ENCODE measurements at regions not wholly inside any gene's neighbourhood (a gene's known extent, or its start where the extent isn't known, plus 50 kb on each side); places are given as distances from the start of the nearest gene placed in this dataset.

- no peaks in the 10 kb centered on the region for H4K20me1 ChIP-seq (ENCODE audit: insufficient read depth, low read length)
- peaks cover 0 to 3% (median 2%) of the 10 kb centered on the region in 3 donors for H3K27me3 Mint-ChIP-seq (ENCODE audit: low read depth in 3 of 3)
- intact Hi-C loops (cut with micrococcal nuclease): no loop called here
These were observed 103.8 kb downstream of the ADSS2 start for GRCh38 chr1:244347942-244348341.

GRCh38 chr1:244349103-244349531 is 102.6 kb downstream of the ADSS2 start:
- TF ChIP-seq CTCF (IDR thresholded peaks at IDR 0.05): no peak
- peaks cover 1 to 12% of the 10 kb centered on the region in 2 donors for H3K36me3 Mint-ChIP-seq

More at GRCh38 chr1:244347942-244348341, 103.8 kb downstream of the ADSS2 start:
- H3K4me1 Mint-ChIP-seq: peaks cover 32% of the 10 kb centered on the region
- H3K4me2 ChIP-seq (replicated peaks; ENCODE audit: extremely low read depth, low read length, poor library complexity, severe bottlenecking): no peak overlapping the region
- peaks cover 19 to 29% (median 21%) of the 10 kb centered on the region in 7 donors for H3K9me3 Mint-ChIP-seq
- peaks cover 20 to 21% of the 10 kb centered on the region in 2 donors for H3K9me3 ChIP-seq (replicated peaks in 1 of 2; ENCODE audit: control insufficient read depth in 1 of 2, insufficient read depth in 1 of 2, low read length in 2 of 2)
- peaks cover 1 to 12% of the 10 kb centered on the region in 2 donors for H3K36me3 Mint-ChIP-seq
- H3K27me3 ChIP-seq (ENCODE audit: control insufficient read depth in 2 of 2, insufficient read depth in 2 of 2, low read length in 2 of 2): no peaks in the 10 kb centered on the region
- no peak overlapping the region for H3K4me3 Mint-ChIP-seq
- H3K36me3 ChIP-seq (replicated peaks in 1 of 2; ENCODE audit: control insufficient read depth in 1 of 2, insufficient read depth in 2 of 2, low read length in 2 of 2): no peaks in the 10 kb centered on the region
- no peak overlapping the region for H3K27ac ChIP-seq (ENCODE audit: low read depth in 1 of 2, low read length in 2 of 2)
- DNase-seq: no peak
- no peak overlapping the region for H3K4me3 ChIP-seq (replicated peaks in 1 of 3; ENCODE audit: low read depth in 2 of 3, low read length in 3 of 3)
- H3K27ac Mint-ChIP-seq: no peak overlapping the region
- H3K79me2 ChIP-seq (ENCODE audit: insufficient read depth, low read length): no peaks in the 10 kb centered on the region
- H3K9ac ChIP-seq (ENCODE audit: insufficient read depth, low read length, poor library complexity, severe bottlenecking): no peak overlapping the region
- peaks cover 22 to 26% of the 10 kb centered on the region in 2 donors for H3K4me1 ChIP-seq (ENCODE audit: control insufficient read depth in 1 of 2, insufficient read depth in 2 of 2, low read length in 2 of 2)
- TF ChIP-seq CTCF (IDR thresholded peaks at IDR 0.05): no peak
- H2AFZ ChIP-seq (ENCODE audit: insufficient read depth, low read depth, low read length, poor library complexity, severe bottlenecking): no peak overlapping the region
- WGBS (ENCODE audit: insufficient coverage): no CpG with 5 or more reads among the region's 3 CpGs

More at GRCh38 chr1:244349103-244349531, 102.6 kb downstream of the ADSS2 start:
- Histone ChIP-seq H3K4me2 (replicated peaks; ENCODE audit: extremely low read depth, low read length, poor library complexity, severe bottlenecking) (peak overlapping the region; percentile 3), H3K4me1 (ENCODE audit: control insufficient read depth in 1 of 2, insufficient read depth in 2 of 2, low read length in 2 of 2) (peaks cover 34 to 38% of the 10 kb centered on the region in 2 donors), H2AFZ (ENCODE audit: insufficient read depth, low read depth, low read length, poor library complexity, severe bottlenecking) (no peak overlapping the region), H3K79me2 (ENCODE audit: insufficient read depth, low read length) (no peaks in the 10 kb centered on the region), H3K9ac (ENCODE audit: insufficient read depth, low read length, poor library complexity, severe bottlenecking) (no peak overlapping the region), H3K36me3 (replicated peaks in 1 of 2; ENCODE audit: control insufficient read depth in 1 of 2, insufficient read depth in 2 of 2, low read length in 2 of 2) (no peaks in the 10 kb centered on the region), H3K9me3 (replicated peaks in 1 of 2; ENCODE audit: control insufficient read depth in 1 of 2, insufficient read depth in 1 of 2, low read length in 2 of 2) (peaks cover 20 to 21% of the 10 kb centered on the region in 2 donors), H3K27ac (ENCODE audit: low read depth in 1 of 2, low read length in 2 of 2) (peak overlapping the region; percentile 44 to 70), H3K27me3 (ENCODE audit: control insufficient read depth in 2 of 2, insufficient read depth in 2 of 2, low read length in 2 of 2) (no peaks in the 10 kb centered on the region), H4K20me1 (ENCODE audit: insufficient read depth, low read length) (no peaks in the 10 kb centered on the region), H3K4me3 (replicated peaks in 1 of 3; ENCODE audit: low read depth in 2 of 3, low read length in 3 of 3) (peak overlapping the region in 1 of 3 experiments; percentile 43)
- WGBS (ENCODE audit: insufficient coverage): 45% methylated on average over 6 of the region's 8 CpGs
- H3K9me3 Mint-ChIP-seq: peaks cover 19 to 29% (median 21%) of the 10 kb centered on the region in 7 donors
- H3K27me3 Mint-ChIP-seq (ENCODE audit: low read depth in 3 of 3): peaks cover 0 to 3% (median 2%) of the 10 kb centered on the region in 3 donors
- H3K4me3 Mint-ChIP-seq: peak overlapping the region in 1 of 2 donors; percentile 37
- peak; percentile 57 to 91 (median 86) for DNase-seq
- intact Hi-C loops (cut with micrococcal nuclease): no loop called here
- H3K27ac Mint-ChIP-seq: peak overlapping the region; percentile 37 to 90 (median 80)
- peaks cover 40% of the 10 kb centered on the region for H3K4me1 Mint-ChIP-seq

Measured in CD14-positive monocyte (primary cell).